DMS53 treated with DMSO at 0.1 percent for 48 hours (cell line): ENCODE measurements at regions not wholly inside any gene's neighbourhood (a gene's known extent, or its start where the extent isn't known, plus 50 kb on each side); places are given as distances from the start of the nearest gene placed in this dataset.

Experiments
- DNase-seq: peaks from one replicate; lab custom pipeline; 2025; ENCODE audit not compliant: unreplicated experiment; lab: John Stamatoyannopoulos, UW

DNA sequence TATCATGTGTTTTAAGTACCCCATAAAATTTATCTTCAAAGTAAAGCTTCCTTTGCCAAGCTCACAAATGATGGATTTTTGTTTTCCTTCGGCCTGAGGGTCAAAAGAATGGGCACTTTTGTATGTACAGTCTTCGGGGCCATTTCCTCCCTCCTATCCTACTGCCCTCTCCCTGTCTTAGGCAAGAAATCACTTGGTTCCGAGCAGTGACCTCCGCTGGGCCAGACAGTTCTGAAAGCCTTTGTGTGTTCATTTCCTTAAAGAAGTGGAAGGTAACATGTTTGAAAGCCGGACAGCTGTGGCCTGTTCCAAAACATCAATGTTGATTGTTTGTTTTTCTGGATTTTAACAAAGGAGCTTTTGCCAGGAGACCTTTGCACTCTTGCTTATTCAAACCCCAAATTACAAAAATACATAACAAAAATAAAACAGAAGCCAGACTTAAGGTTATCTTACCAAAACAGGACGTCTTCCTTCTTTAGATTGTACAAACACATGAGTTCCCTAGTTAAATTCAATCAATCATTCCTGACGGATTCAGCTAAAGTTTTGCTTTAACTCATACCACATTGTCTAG is 110.6 kb upstream of the LIMCH1 start:
- DNase-seq = no peak

DNA sequence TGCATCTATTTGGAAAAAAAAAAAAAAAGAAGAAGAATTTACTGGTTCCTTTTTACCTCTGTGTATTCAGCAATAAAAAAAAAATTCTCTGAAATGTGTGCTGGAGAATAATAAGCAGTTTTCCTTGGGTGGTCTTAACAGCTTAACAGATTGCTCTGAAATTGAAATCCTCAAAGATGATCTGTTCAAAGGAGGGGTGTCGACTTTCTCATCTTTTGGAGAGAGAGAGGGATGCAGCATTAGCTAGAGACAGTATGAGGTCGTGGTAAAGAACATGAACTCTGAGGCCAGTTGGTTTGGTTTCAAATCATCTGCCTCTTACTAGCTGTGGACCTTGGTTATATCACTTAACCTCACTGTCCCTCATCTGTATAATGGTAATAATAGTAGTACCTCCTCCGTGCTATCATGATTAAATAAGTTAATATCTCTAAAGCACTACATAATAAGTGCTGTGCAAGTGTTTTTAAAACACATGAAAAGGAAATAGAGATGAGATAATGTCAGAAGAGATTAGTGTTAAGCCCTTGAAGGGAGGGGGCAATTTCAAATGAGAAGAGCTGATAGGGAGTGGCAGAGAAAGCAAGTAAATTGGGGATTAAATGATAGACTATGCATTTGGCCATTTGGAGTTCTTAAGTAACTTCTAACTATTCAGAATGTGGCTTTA is 109.9 kb upstream of the LIMCH1 start:
- DNase-seq = no peak

DNA sequence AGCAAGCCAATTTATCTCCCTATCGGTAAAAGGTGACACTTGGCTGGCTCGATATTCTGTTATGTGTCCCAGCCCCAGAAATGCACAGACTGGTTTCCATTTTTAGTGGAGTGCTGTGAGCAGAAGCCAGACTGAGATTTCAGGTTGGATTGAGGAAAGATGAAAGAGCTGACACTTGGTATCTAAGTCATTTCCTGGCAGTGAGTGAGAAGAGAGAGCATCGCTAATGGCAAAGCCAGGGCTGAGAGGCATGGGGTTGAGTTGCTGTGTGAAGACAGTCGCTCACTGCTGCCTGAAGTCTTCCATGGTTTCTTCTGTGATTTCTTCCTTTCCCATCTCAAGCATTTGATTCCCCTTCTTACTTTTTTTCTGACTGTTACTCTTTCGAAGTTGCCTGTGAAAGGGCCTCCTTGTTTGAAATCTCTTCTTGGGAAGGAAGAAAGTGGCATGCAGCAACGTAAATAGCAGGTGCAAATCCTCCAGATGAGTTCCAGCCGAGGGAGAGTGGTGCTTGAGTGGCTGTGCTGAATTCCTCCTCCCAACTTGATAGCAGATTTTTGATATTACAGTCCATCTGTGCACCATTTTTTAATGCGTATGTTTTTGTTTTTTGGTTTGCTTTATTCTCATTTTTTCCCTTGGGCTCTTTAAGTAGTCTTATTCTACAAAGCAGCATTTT is 109.2 kb upstream of the LIMCH1 start:
- no peak for DNase-seq

DNA sequence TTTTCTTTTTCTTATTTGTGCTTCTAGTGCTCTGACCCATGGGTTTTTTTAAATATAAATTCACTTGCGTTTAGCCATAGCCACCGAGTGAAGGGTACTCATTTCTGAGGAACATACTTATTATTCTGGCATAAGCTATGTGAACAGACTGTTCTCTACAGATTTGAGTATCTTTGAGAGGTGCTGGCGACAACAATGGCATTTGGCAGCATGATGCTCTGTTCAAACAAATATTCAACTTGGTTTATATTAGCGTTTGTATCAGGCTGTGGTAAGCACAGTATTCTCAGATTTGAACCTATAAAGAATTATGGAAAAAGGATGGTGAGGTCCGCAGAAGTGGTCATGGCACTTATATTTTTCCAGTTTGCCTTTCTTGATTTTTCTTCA is 108.7 kb upstream of the LIMCH1 start:
- no peak for DNase-seq

DNA sequence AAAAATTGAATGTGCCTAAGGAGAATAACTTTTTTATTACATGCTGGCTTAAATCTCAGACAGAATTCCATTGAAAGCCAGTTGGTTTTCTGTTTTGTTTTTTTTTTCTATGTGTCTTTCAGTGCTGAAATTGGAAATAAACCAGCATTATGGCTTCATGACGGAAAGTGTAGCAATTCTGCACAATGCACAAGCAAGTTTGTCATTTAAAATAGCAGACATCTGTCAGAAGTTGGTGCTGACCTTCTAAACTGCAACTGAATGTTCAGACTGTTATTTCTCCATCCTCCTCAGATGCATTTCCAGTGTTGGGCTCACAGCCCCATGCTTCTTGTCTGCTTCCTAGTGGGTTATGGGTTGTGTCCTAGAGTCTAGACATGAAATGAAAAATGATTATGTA is 107.2 kb upstream of the LIMCH1 start:
- DNase-seq = no peak

DNA sequence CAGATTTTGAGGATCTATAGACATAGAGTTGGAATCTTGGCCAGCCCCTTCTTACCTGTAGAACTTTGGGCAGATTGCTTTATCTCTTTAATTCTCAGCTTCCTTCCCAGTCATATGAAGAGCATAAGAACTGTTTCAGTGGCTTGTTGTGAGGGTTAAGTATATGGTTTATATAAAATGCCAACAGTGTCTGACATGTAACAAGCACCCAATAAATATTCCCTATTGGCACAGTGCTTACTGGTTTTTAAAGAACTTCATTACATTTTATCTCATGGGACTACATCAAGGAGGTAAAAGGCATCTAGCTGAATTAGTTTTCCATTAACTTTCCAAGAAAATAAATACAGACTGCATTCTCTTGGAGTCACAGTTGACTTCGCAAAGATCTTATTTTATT is 106.7 kb upstream of the LIMCH1 start:
- DNase-seq = no peak

DNA sequence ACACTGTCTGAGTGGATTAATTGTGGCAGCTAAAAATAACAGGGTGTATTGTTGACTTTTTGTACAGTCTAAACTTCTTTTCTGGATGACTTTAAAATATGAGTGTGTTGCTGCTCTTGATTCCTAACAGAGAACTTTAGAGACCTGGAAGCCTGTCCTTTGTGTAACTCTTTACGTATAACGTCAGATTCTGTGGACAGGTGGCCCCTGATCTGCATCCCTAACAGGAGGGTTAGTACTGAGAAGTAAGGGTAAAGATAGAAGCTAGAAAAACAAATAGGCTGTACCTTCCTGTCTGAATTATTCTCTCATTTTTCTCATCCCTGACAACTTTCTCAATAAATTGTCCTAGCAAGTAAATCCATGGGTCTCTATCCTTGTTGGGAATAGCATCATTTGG is 105.7 kb upstream of the LIMCH1 start:
- no peak for DNase-seq

DNA sequence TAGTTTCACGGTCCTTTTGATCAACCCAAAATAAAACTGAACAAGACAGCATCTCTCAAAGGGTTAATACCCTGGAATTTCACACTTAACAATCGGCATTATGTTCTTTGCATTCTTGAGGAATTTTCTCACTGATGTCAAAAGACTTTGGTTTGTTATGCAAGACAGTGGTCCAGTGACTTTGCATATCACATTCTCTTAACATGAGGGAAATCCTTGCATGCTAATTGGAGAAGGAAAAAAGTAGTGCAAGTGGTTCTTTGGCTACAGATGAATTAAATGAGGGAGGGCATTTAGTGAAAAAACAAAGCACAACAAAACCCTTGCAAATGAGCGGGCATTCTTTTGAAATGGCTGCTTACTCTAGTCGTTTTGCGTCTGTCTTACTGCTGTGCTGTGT is 105.1 kb upstream of the LIMCH1 start:
- no peak for DNase-seq

DNA sequence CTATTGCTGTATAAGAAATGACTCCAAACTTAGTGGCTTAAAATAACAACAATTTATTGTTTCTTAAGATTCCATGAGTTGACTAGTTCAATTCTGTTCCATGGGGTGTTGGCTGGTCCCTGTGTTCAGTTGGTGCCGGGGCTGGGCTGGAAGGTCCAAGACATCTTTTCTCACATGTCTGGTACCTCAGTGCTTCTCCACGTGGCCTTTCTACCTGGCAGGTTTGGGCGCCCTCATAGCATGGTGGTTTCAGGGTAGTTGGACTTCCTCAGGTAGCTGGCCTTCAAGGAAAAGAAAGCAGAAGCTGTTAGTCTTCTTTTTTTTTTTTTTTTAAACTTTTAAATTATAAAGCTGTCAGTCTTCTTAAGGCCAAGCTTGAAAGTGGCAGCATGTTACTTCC is 104.6 kb upstream of the LIMCH1 start:
- DNase-seq = no peak

DNA sequence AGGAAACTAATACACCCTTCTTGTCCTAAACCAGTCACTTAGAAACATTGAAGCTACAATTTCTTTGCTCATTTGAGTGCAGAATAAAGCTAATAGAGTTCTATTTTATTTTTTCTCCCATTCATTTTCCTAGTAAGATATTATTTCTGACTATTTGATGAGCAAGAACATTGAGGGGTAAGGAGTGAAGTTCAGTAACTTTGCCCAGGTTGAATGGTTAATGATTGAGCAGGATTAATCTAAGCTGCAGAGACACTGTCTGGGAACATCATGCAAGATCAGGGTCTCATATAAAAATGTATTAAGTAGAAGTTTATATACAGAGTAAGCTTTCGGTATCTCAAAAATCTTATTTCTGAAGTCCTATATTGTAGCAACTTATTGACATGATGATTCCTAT is 102.4 kb upstream of the LIMCH1 start:
- no peak for DNase-seq

DNA sequence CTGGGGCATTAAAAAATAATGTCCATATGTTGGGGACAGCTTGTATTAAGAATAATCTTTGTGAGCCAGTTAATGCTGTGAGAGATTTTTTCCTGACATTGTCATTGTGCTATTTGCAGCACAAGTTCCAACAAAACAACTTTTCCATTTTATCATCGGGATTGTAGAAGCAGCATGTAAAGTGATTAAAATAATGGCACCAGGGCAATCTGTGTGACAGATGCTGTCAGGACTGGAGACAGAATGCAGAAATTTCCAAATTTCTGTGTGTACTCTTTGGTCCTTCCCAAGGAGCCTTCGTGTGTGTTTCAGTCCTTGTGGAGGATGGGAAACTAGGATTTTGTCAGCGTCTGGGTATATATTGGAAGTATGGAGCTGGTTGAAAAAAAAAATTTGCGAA is 101.5 kb upstream of the LIMCH1 start:
- no peak for DNase-seq

DNA sequence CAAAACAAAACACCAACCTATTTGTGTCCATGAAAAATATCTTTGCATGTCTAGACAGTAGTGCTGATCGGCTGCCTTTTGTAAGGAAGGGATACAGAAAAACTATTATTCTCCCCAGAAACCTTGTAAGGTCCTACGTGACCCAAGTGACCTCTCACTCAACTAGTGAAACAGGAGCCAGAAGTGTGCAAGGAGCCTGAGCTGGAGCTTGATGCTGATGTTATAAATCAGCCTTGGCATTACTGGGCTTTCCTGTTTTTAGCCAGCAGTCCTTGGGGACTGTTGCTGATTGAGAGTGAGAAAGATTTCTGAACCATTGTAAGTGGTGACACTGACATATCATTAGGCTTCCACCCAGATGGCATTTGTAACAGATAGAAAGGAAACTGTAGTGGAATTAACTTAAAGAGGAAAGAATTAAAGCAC is 100.8 kb upstream of the LIMCH1 start:
- no peak for DNase-seq

DNA sequence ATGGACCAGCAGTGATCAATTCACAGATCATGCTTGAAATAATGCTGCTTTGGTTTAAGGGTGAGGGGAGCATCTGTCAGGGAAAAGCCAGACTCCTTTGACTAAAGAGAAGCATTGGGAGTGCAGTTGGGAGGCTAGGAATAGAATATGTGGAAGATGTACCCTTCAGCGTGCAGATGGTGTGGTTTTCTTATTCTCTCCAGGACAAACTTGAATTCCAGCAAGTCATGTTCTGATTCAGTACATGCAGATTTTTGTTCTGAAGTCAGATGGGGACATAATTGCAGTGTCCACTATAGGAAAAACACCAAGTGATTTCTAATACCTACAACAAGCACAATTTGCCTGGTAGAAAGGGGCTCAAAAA is 99.0 kb upstream of the LIMCH1 start:
- no peak for DNase-seq

DNA sequence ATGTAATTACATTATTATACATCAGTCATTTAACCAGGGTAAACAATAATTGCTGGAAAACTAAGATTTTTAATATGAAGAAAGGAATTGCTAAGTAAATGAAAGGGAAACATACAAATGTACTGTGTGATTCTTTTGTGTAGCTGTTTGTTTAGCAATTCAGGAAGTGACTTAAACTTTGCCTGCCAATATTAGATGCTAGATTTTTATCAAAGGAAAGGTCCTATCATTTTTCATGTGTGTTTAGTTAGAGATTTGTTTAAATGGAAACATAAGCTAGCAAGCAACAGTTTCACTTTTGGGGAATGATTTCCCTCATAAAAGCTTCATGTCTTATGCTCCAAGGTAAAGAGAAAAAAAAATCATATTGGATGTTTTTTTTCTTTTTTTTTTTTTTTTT is 95.1 kb upstream of the LIMCH1 start:
- peak; percentile 94 for DNase-seq

DNA sequence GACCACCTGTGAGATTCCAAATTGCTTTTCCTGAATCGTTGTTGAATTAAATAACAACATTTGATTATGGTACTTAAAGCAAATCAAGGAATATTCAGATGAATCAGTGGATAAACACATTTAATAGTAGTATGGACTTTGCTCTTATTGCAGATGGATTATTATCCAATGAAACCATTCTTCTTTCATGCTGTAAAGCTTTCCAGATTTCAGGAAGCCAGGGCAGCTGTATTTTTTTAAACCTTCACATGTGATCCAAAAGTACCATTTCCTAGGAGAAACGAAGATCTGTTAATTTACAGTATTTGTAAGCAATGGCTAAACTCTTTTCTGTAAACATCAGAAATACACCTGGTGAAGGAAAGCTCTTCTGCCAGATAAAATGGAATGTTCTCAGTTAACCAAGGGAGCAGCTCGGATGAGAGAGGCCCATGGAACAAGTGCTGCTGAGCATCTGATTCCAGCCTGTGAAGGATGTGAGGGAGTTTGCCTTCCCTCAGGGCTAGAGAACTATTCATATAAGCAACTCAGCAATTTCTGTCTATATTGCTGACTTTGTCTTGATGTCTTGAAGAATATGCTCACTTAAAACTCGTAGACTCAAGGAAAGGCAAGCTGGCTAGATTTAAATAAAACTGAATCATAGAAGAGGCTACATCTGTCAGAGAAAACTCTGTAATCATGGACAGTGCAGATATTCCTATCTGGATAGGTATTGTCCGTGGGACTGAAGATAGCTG is 94.4 kb upstream of the LIMCH1 start:
- no peak for DNase-seq

DNA sequence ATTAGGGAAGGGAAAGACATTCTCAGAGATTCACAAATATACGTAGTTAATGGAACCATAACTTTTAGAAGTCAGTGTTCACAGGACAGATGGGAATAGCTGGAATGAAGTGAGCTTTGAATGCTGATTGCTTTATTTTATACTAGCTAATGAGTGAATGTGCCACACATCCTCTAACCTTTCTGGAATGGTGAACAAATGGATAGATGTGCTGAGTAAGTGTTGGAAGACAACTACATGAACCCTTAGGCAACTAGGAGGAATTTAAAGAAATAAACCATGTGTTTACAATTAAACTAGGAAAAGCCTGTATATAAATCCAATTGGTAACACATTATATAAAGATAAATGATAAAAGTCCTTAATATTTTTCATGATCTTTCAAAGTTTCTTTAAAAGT is 91.6 kb upstream of the LIMCH1 start:
- DNase-seq = no peak

DNA sequence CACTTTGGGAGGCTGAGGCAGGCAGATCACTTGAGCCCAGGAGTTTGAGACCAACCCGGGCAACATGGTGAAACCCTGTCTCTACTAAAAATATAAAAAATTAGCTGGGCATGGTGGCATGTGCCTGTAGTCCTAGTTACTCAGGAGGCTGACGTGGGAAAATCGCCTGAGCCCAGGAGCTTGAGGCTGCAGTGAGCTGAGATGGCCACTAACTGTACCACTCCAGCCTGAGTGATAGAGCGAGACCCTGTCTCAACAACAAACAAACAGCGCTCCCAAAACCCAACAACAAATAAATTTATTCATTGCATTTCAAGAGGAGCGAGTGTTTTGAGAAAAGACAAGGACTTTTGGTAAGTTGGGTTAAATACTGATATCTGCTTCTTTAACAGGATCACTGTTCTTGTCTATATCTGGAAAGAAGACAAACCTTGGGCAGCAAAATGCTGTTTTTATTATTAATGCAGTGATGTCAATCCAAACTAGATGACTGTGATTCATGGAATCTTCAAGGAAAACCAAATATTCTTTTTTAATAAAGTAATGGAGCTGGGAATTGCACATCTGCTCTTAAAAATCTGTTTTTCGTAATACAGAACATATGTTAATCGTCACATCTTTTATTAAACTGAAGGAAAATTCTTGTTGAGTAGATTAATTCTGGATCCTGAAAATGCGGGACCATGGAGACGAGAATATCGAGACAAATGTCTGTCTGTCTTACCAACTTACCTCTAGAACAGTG is 90.8 kb upstream of the LIMCH1 start:
- DNase-seq = no peak

DNA sequence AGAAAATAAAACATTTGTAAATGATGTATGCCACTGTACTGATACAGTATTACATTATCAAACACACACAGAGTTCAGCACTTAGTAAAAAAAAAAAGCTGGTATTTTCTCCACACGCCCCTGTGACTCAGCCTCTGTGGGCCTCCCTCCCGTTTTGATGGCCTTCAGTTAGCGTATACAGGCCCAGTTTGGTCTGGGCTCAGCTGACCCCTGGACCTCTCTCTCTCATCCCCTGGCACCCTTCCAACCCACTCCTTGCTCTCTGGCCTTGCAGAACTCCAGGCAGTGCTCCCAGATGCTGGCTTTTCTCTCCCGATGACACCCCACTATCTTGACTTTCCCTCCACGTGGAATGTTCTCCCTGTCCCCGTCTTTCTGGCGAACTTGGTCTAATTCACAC is 89.0 kb upstream of the LIMCH1 start:
- DNase-seq = no peak

DNA sequence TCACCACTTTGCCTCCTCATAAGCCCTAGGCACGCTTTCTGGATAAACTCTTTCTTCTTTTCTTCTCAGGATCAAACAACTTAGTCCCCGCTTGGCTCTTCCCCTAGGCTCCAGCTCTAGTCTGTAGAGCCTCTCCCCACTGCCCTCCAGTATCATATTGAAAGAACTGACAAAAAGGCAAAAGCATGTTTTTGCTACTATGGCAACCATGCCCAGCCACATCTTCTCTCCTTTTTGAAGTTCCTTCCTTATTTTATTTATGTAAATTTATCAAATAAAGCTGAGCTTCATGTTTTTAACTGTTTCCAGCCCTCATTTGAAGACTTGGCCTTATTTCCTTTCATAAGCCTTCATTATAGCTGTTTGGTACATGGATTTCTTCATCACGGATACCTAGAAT is 86.0 kb upstream of the LIMCH1 start:
- DNase-seq = no peak

DNA sequence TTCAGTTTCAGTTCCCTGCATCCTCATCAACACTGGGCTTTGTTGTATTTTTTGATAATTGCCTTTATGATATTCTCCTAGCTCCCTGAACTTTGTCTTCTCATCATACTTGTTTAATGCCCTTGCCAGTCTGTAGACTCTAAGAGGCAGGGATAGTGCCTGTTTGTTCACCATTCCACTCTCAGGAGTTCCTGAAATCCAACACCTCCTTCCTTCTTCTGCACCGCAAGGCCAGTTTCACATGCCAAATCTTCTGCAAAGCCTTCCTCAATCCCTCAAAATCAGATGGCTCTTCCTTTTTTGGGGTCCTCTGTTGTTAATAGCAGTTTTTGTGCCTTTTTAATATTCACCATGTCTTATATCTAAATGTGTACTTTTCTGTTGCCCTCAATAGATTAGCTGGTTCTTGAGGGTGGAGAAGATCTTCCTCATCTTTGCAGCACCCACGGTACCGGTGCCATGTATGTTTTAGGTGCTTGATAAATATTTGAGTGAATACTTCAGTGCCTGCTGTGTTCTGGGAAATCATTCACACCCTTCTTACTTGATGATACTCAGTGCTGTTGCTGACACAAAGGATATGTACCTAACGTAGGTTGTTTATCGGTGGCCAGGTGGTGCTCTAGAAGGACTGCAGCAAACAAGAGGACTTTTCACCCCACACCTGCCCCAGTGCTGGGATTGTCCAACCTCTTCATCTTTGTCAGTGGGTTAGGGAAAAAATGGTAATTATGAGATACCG is 85.3 kb upstream of the LIMCH1 start:
- DNase-seq = peak; percentile 96

DNA sequence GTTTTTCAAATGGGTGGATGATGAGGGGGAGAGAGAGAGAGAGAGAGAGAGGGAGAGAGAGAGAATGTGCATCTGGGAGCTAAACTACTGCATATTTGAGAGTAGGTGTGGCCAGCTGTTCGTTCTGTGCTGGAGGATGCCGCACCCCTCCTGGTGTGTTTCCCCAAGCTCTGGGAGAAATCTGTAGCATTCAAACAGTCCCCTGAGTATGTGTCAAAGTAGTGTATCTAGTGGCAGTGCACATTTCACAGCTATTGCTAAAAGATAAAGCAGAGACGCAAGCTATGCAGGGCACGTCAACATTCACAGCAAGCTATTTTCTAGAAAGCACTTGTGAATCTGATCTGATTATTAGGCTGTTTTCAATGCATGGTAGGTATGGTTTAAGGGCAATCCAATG is 83.5 kb upstream of the LIMCH1 start:
- DNase-seq = peak; percentile 44
